ENCODE measurements at regions not wholly inside any gene's neighbourhood (a gene's known extent, or its start where the extent isn't known, plus 50 kb on each side); places are given as distances from the start of the nearest gene placed in this dataset.
"Not testable (repeated sequence)": the region's sequence is repeated elsewhere in the genome, so short reads cannot be mapped to it uniquely, and the experiment has no call there.

GRCh38 chr2:160609346-160609745 is 115.7 kb upstream of the RBMS1 start:
- no CpG with 5 or more reads among the region's 1 CpG for whole genome bisulfite sequencing (ENCODE audit: insufficient coverage, low lambda C conversion rate)
- H3K9me3 ChIP-seq (ENCODE audit: control insufficient read depth, low read depth, low read length), result no peaks in the 10 kb centered on the region

GRCh38 chr2:160610041-160610440 is 116.4 kb upstream of the RBMS1 start:
- no peaks in the 10 kb centered on the region for H3K27me3 ChIP-seq (ENCODE audit: control insufficient read depth, insufficient read depth, low read length)
- no CpG with 5 or more reads among the region's 2 CpGs for WGBS (ENCODE audit: insufficient coverage, low lambda C conversion rate)
- H3K36me3 ChIP-seq (ENCODE audit: control insufficient read depth, insufficient read depth, low read length), result no peaks in the 10 kb centered on the region
- H3K9me3 ChIP-seq (ENCODE audit: control insufficient read depth, low read depth, low read length), result no peaks in the 10 kb centered on the region
- no peak overlapping the region for H3K27ac ChIP-seq (ENCODE audit: low read length)
- DNase-seq, result peak in 1 of 2 donors; percentile 27
- H3K4me1 ChIP-seq (ENCODE audit: control insufficient read depth, insufficient read depth, low read length), result no peaks in the 10 kb centered on the region
- no peak overlapping the region for H3K4me3 ChIP-seq (ENCODE audit: low read length)

More at GRCh38 chr2:160609346-160609745, 115.7 kb upstream of the RBMS1 start:
- no peak overlapping the region for H3K27ac ChIP-seq (ENCODE audit: low read length)
- no peak overlapping the region for H3K4me3 ChIP-seq (ENCODE audit: low read length)
- no peak for DNase-seq
- no peaks in the 10 kb centered on the region for H3K27me3 ChIP-seq (ENCODE audit: control insufficient read depth, insufficient read depth, low read length)
- no peaks in the 10 kb centered on the region for H3K4me1 ChIP-seq (ENCODE audit: control insufficient read depth, insufficient read depth, low read length)
- no peaks in the 10 kb centered on the region for H3K36me3 ChIP-seq (ENCODE audit: control insufficient read depth, insufficient read depth, low read length)

GRCh38 chr2:160612266-160612856 is 118.8 kb upstream of the RBMS1 start:
- no peaks in the 10 kb centered on the region for H3K27me3 ChIP-seq (ENCODE audit: control insufficient read depth, insufficient read depth, low read length)
- H3K4me1 ChIP-seq (ENCODE audit: control insufficient read depth, insufficient read depth, low read length), result no peaks in the 10 kb centered on the region
- DNase-seq, result no peak
- no peak overlapping the region for H3K27ac ChIP-seq (ENCODE audit: low read length)
- H3K9me3 ChIP-seq (ENCODE audit: control insufficient read depth, low read depth, low read length), result peaks cover 4% of the 10 kb centered on the region
- no peak overlapping the region for H3K4me3 ChIP-seq (ENCODE audit: low read length)
- H3K36me3 ChIP-seq (ENCODE audit: control insufficient read depth, insufficient read depth, low read length), result no peaks in the 10 kb centered on the region

- WGBS (ENCODE audit: insufficient coverage, low lambda C conversion rate), result 86% methylated on average over 1 of the region's 1 CpG
- Histone ChIP-seq H3K27ac (ENCODE audit: low read length) (no peak overlapping the region), H3K9me3 (ENCODE audit: control insufficient read depth, low read depth, low read length) (peaks cover 4% of the 10 kb centered on the region), H3K36me3 (ENCODE audit: control insufficient read depth, insufficient read depth, low read length) (no peaks in the 10 kb centered on the region), H3K4me1 (ENCODE audit: control insufficient read depth, insufficient read depth, low read length) (no peaks in the 10 kb centered on the region), H3K4me3 (ENCODE audit: low read length) (no peak overlapping the region), H3K27me3 (ENCODE audit: control insufficient read depth, insufficient read depth, low read length) (no peaks in the 10 kb centered on the region)
- DNase-seq, result no peak
Observed at GRCh38 chr2:160613466-160614153, 120.0 kb upstream of the RBMS1 start.

GRCh38 chr2:160614391-160614790 is 120.8 kb upstream of the RBMS1 start:
- no peak overlapping the region for H3K27ac ChIP-seq (ENCODE audit: low read length)
- H3K27me3 ChIP-seq (ENCODE audit: control insufficient read depth, insufficient read depth, low read length), result no peaks in the 10 kb centered on the region
- H3K9me3 ChIP-seq (ENCODE audit: control insufficient read depth, low read depth, low read length), result peaks cover 4% of the 10 kb centered on the region
- H3K4me3 ChIP-seq (ENCODE audit: low read length), result no peak overlapping the region
- DNase-seq, result no peak
- H3K36me3 ChIP-seq (ENCODE audit: control insufficient read depth, insufficient read depth, low read length), result no peaks in the 10 kb centered on the region
- H3K4me1 ChIP-seq (ENCODE audit: control insufficient read depth, insufficient read depth, low read length), result no peaks in the 10 kb centered on the region

GRCh38 chr2:160615706-160616105 is 122.1 kb upstream of the RBMS1 start:
- Histone ChIP-seq H3K4me3 (ENCODE audit: low read length) (no peak overlapping the region), H3K27me3 (ENCODE audit: control insufficient read depth, insufficient read depth, low read length) (no peaks in the 10 kb centered on the region), H3K27ac (ENCODE audit: low read length) (no peak overlapping the region), H3K9me3 (ENCODE audit: control insufficient read depth, low read depth, low read length) (peaks cover 4% of the 10 kb centered on the region), H3K36me3 (ENCODE audit: control insufficient read depth, insufficient read depth, low read length) (no peaks in the 10 kb centered on the region), H3K4me1 (ENCODE audit: control insufficient read depth, insufficient read depth, low read length) (no peaks in the 10 kb centered on the region)
- WGBS (ENCODE audit: insufficient coverage, low lambda C conversion rate), result 89% methylated on average over 2 of the region's 2 CpGs
- DNase-seq, result no peak

GRCh38 chr2:160616149-160616548 is 122.5 kb upstream of the RBMS1 start:
- H3K4me3 ChIP-seq (ENCODE audit: low read length), result no peak overlapping the region
- 94% methylated on average over 2 of the region's 2 CpGs for WGBS (ENCODE audit: insufficient coverage, low lambda C conversion rate)
- DNase-seq, result no peak
- no peaks in the 10 kb centered on the region for H3K4me1 ChIP-seq (ENCODE audit: control insufficient read depth, insufficient read depth, low read length)
- no peaks in the 10 kb centered on the region for H3K27me3 ChIP-seq (ENCODE audit: control insufficient read depth, insufficient read depth, low read length)
- peaks cover 4% of the 10 kb centered on the region for H3K9me3 ChIP-seq (ENCODE audit: control insufficient read depth, low read depth, low read length)
- no peak overlapping the region for H3K27ac ChIP-seq (ENCODE audit: low read length)
- H3K36me3 ChIP-seq (ENCODE audit: control insufficient read depth, insufficient read depth, low read length), result no peaks in the 10 kb centered on the region

GRCh38 chr2:160621748-160622147 is 128.1 kb upstream of the RBMS1 start:
- H3K27me3 ChIP-seq (ENCODE audit: control insufficient read depth, insufficient read depth, low read length), result no peaks in the 10 kb centered on the region
- no peaks in the 10 kb centered on the region for H3K4me1 ChIP-seq (ENCODE audit: control insufficient read depth, insufficient read depth, low read length)
- H3K27ac ChIP-seq (ENCODE audit: low read length), result no peak overlapping the region
- no peak for DNase-seq
- WGBS (ENCODE audit: insufficient coverage, low lambda C conversion rate), result no CpG with 5 or more reads among the region's 1 CpG
- H3K9me3 ChIP-seq (ENCODE audit: control insufficient read depth, low read depth, low read length), result no peaks in the 10 kb centered on the region
- H3K36me3 ChIP-seq (ENCODE audit: control insufficient read depth, insufficient read depth, low read length), result no peaks in the 10 kb centered on the region
- no peak overlapping the region for H3K4me3 ChIP-seq (ENCODE audit: low read length)

- H3K4me3 ChIP-seq (ENCODE audit: low read length); DNase-seq; H3K36me3 ChIP-seq (ENCODE audit: control insufficient read depth, insufficient read depth, low read length); H3K27ac ChIP-seq (ENCODE audit: low read length); H3K27me3 ChIP-seq (ENCODE audit: control insufficient read depth, insufficient read depth, low read length); H3K4me1 ChIP-seq (ENCODE audit: control insufficient read depth, insufficient read depth, low read length); H3K9me3 ChIP-seq (ENCODE audit: control insufficient read depth, low read depth, low read length): not testable (repeated sequence)
- 0% methylated on average over 1 of the region's 13 CpGs for WGBS (ENCODE audit: insufficient coverage, low lambda C conversion rate)
Observed at GRCh38 chr2:160628020-160628637, 134.5 kb upstream of the RBMS1 start.

- DNase-seq, result no peak
- no peaks in the 10 kb centered on the region for H3K9me3 ChIP-seq (ENCODE audit: control insufficient read depth, low read depth, low read length)
- no peaks in the 10 kb centered on the region for H3K36me3 ChIP-seq (ENCODE audit: control insufficient read depth, insufficient read depth, low read length)
- H3K27me3 ChIP-seq (ENCODE audit: control insufficient read depth, insufficient read depth, low read length), result no peaks in the 10 kb centered on the region
- no peak overlapping the region for H3K27ac ChIP-seq (ENCODE audit: low read length)
- WGBS (ENCODE audit: insufficient coverage, low lambda C conversion rate), result no CpG with 5 or more reads among the region's 3 CpGs
- no peaks in the 10 kb centered on the region for H3K4me1 ChIP-seq (ENCODE audit: control insufficient read depth, insufficient read depth, low read length)
- no peak overlapping the region for H3K4me3 ChIP-seq (ENCODE audit: low read length)
Observed at GRCh38 chr2:160628811-160629210, 135.2 kb upstream of the RBMS1 start.

All from large intestine (tissue), 3 donors.